HG03280 (cell line): ENCODE measurements at regions not wholly inside any gene's neighbourhood (a gene's known extent, or its start where the extent isn't known, plus 50 kb on each side); places are given as distances from the start of the nearest gene placed in this dataset.
"Not testable (repeated sequence)": the region's sequence is repeated elsewhere in the genome, so short reads cannot be mapped to it uniquely, and the experiment has no call there.

Source experiments
- ATAC-seq: cut with Tn5 transposase; IDR thresholded peaks from one replicate; pipeline ENCODE4 v1.9.1; 2021; ENCODE audit warnings: mild to moderate bottlenecking, moderate library complexity; ENCODE audit not compliant: unreplicated experiment

DNA sequence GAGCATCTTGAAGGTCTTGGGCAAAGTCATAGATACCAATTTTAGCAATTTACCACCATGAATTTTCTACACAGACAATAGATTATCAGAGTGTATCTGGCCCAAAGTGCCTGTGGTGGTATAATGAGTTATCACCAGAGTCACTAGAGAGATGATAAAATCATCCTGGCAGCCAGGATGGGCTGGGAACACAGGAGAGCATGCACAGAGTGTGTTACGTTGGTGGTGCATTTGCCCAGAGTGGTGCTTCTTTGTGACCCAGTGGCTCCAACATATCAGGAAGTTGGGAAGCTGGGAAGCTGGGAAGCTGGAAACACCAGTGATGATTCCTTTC lies 236.7 kb upstream of the PROX1 start:
- ATAC-seq = no peak

- no peak for ATAC-seq
These were observed 228.2 kb upstream of the PROX1 start for GRCh38 chr1:213759359-213760181.

GRCh38 chr1:213761845-213762407 lies 225.8 kb upstream of the PROX1 start:
- no peak for ATAC-seq

DNA sequence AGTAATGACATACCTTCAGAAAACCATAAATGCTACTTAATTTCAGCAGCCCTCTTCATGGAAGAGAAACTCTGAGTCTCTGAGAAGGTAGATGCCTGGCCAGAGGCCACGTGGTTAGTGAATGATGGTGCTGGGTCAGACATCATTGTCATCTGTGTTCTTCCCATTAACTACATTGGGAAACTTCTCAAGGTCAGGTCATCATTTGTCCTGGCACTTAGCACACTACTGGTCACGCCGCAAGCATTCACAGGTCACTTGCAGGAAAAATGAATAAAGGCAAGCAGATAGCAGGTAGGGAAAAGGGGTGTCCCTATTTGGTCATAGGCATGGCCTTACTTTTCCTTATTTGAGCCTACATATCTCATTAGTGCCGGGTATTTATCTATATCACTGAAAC lies 220.1 kb upstream of the PROX1 start:
- no peak for ATAC-seq

DNA sequence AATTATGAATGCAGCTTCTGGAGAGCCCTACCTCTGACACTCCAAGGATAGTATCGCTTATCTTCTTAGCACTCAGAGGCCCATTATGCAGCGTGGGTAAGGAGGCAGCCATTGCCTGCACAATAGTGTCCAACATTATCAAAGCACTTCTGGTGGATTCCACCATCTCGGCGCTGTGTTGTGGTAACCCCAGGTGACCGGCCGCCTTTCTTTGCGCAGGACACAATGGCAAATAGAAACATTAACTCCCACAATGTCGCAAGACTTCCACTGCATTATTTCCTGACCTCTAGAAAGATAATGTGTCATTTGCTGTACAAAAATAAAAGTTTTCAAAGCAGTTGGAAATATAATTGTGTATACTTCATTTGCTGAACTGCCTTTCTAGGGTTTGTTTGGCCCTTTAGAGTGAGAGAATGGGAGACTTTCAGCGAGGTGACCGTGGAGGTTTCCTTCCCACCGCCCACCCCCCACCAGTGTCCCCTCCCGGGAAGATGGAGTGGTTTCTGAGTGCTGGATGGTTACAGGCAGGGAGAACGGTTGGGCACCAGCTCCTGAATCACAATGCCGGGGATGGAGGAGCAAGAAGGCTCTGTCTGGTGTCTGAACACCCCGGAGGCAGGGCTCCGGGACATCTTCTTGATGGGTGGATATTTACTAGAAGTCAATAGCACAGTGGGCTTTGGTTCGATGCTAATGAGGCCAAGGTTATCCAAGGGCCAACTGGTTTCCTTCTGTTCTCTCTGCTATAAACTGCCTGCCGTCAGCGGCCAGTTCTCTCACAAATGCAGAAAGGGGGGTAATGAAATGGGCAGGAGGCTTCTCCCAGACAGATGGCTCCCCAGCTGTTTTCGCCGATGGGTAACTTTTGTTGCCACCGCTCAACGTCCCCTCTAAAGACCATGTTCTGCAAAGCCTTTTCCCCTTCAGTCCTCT lies 215.4 kb upstream of the PROX1 start:
- ATAC-seq = no peak

DNA sequence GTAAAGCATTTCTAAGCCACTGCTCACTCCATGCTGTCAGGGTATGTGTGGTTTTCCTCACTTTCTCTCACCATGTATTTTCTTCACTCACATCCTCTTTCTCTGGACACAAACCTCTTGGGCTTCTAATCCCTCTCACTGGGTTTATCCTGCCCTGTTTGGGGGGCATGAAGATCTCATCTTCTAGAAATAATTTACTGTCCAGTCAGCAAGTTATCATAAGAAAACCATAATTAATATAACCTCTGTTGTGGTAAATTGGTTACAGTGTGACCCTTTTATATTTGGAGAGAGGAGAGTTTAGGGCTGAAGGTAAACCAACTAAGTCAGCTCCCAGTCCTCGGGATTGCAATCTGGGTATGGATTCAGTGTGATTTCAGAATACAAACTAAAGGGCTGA lies 213.8 kb upstream of the PROX1 start:
- ATAC-seq = no peak

DNA sequence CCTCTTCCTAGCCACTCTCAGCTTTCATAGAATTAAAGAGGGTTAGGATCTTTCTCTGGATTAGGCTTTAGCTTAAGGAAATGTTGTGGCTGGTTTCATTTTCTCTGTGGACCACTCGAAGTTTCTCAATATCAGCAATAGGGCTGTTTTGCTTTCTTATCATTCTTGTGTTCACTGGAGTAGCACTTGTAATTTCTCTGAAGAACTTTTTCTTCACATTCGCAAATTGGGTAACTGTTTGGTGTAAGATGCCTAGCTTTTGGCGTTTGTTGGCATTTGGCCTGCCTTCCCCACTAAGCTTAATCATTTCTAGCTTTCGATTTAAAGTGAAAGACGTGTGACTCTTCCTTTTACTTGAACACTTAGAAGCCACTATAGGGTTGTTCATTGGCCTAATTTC lies 210.8 kb upstream of the PROX1 start:
- ATAC-seq = no peak

DNA sequence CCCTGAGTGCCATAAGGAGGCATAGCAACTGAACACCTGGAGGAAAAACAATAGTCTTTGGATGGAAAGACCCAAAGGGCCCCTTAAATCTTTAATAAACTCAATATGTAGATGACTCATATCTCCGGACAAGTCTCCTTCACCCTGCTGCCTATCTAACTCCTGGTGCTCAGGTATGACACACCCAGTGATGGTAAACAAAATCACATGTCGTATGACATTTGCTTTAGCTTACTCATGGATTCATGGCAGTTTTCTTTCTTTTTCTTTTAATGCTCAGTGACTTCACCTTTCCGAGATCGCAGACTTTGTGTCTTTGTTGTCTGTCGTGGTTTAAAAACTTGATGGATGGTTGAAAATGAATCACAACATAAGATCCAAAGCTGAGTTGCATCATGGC lies 208.5 kb upstream of the PROX1 start:
- no peak for ATAC-seq

GRCh38 chr1:213782941-213783672 lies 204.7 kb upstream of the PROX1 start:
- no peak for ATAC-seq

DNA sequence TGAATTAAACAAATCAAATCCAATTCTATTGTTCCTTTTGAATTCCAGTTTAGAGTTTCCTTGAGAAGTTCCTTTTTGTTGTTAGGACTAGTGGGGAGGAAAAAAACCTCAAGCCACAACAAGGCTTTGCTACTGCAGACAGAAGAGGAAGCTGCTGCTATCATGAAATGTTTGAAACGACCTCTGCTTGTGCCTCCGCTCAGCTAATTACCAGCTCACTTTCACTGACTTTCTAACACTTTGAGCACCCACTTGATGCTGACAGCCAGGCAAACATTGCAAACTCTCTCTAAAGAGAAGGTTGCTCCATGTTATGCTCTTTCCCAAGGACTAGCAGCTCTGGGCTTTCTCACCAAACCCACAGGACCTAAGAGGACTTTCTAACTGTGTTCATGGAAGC lies 203.9 kb upstream of the PROX1 start:
- ATAC-seq = no peak

DNA sequence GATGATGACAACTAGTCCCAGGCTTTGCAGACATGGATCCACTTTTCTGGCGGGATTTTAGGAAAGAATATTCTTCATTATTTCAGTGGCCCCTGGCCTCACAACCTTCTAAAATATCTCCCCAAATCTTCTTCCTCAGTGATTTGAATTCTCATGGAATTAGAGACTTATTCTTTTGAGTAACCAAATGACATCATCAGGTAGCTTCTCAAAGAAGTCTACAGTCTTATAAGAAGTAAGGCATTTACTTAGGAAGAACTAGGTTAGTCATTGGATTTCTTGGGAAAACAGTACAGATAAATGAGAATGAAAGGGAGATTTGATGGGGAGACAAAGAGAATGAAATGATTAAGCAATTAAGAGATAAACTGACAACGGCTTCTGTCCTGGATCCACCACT lies 201.1 kb upstream of the PROX1 start:
- ATAC-seq = no peak

DNA sequence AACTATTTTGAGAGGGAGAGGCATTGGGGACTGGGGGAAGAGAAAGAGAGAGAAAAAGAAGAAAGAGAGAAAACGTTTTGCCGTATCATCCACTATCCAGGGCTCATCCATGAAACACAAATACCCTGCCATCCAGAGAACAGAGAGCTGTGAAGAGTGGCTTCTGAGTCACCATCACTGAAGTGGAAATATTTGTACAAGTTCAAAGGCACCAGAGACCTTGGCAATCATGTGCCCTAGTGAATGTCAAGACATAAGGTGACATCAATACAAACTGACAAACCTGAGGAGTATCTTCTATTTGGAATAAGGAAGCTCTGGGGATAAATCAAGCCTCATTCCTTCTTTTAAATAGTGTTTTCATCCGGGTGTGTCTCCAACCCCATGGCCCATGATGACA lies 197.2 kb upstream of the PROX1 start:
- no peak for ATAC-seq

GRCh38 chr1:213793482-213794067 lies 194.2 kb upstream of the PROX1 start:
- no peak for ATAC-seq

GRCh38 chr1:213796525-213796924 lies 191.2 kb upstream of the PROX1 start:
- ATAC-seq = no peak

- ATAC-seq = not testable (repeated sequence)
These were observed 179.5 kb upstream of the PROX1 start for GRCh38 chr1:213808288-213808687.

DNA sequence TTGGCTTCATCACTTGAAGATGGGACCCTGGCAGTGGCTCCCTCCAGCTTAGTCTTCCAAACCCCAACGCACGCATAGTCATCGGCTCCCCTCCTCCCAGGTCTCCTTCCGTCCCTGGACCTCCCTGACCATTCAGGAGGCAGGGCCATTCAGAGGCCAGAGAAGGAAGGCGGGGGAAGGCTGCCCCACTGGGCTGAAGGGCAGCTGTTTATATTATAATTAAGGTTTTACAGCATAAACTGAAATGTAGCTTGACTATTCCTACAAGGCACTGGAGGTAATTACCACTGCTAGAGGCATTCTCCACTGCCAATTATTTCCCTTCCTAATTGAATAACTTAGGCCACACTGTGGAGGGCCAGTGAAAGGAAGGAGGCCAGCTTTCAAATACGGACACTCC lies 170.6 kb upstream of the PROX1 start:
- no peak for ATAC-seq

DNA sequence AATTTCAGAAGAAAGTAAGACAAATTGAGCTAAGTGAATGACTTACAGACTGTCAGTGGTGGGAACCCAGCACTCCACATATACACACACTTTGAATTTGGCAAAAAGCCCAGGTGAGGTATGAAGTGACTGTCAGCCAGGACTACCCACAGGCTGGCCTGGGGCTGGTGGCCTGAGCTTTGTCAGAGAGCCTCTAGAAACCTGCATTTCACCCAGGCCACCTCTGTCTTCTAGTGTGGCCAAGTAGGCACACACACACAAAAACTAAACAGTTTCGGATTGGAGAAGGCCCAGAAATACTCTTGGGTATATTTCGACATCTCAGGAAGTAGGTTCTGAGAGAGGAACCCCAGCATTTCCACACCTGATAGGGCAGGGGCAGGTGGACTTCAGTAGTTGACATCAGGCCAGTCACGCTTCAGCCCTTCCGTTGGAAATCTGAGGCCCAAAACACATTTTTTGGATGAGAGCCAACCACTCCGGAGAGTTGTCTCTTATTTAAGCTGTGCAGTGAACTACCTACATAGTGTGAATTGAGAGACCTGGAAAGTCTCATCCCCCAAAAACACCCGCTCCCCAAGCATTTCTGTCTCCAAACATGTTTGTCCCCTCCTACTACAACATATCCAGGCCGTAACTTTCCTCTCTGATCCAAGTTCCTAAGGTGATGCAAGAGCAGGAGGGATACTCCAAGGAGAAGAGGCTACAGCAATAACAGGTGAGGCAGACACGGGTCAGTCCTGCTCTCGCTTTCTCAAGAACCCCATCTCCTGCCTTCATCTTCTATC lies 167.2 kb upstream of the PROX1 start:
- no peak for ATAC-seq

GRCh38 chr1:213821175-213821942 lies 166.4 kb upstream of the PROX1 start:
- no peak for ATAC-seq

DNA sequence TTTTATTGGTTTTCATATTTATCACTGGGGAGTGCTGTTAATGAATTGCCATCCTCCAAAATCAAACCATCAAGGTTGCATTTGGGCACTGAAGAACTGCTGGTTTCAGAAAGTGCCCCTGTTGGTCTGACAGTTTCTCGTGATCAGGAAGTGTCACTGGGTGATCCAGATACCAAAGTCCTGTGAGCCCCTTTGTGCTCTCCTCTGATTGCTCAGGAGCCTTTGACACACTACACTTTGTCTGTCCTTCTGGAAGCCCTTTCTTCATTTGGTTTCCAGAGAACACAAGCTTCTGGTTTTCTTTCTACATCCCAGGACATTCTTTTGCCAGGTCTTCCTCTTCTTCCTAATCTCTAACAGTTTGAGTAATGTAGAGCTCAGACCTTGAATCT lies 165.8 kb upstream of the PROX1 start:
- no peak for ATAC-seq
